ENCODE measurements at regions not wholly inside any gene's neighbourhood (a gene's known extent, or its start where the extent isn't known, plus 50 kb on each side); places are given as distances from the start of the nearest gene placed in this dataset.
"Not testable (repeated sequence)": the region's sequence is repeated elsewhere in the genome, so short reads cannot be mapped to it uniquely, and the experiment has no call there.

GRCh38 chr10:122780391-122780790 is 65.3 kb downstream of the CUZD1 start:
- DNase-seq (ENCODE audit: low read depth) = peak; percentile 3

DNA sequence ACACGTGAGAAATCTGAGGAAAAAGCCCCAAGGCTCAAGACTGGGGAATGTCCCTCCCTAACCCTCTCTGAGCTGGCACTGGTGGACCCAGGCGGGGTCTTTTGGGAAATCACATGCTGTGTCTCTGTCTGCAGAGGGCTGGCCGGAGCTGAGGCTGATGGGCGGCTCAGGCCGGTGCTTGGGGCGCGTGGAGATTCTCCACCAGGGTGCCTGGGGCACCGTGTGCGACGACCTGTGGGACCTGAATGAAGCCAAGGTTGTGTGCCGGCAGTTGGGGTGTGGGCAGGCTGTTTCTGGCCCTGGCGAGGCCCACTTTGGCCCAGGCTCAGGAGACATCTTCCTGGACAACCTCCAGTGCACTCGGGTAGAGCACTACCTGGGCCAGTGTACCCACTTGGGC is 65.7 kb downstream of the CUZD1 start:
- no peak for DNase-seq (ENCODE audit: low read depth)

- DNase-seq (ENCODE audit: low read depth) = no peak
Observed at GRCh38 chr10:122777515-122778059, 68.1 kb downstream of the CUZD1 start.

DNA sequence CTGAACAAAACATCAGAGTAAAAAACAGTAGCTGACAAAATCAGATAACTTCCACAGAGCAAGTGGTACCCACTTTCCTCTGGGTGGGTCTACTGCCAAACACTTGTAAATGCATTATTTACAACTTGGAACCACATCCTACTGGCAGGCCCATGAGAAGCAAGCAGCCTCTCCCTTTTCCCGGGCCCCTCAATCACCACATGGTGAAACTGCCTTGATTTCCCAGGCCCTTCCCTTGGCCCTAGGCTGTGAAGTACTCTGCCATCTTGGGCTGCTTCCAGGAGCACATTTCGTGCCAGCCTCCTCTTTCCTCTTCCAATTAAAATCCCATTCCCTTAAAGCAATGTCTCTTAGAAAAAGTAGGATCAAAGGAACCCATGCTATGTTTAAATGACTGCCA is 71.4 kb downstream of the CUZD1 start:
- no peak for DNase-seq (ENCODE audit: low read depth)

DNA sequence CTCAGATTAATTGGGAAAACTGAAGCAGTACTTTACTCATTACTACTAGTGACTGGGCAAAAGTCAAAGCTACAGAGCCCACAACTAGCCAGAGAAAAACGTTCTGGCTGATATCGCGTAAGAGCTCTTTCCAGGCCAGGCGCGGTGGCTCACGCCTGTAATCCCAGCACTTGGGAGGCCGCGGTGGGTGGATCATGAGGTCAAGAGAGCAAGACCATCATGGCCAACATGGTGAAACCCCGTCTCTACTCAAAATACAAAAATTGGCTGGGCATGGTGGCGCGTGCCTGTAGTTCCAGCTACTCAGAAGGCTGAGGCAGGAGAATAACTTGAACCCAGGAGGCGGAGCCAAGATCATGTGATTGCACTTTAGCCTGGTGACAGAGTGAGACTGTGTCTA is 71.8 kb upstream of the C10orf120 start:
- not testable (repeated sequence) for DNase-seq (ENCODE audit: low read depth)

DNA sequence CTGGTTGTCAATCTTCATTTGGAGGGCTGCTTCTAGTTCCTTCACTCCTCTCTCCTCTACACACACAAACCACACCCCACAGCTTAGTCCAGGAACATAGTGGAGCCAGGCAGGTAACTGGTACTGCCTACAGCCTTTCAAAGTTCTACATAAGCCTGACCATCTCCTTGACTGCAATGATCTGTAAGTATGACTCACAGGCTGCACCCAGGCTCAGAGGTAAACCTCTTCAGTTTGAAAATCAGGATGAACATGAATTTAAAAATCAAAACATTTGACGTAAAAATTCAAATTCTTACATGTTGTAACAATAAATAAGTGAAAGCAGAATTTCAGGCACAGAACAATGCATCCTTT is 68.7 kb upstream of the C10orf120 start:
- no peak for DNase-seq (ENCODE audit: low read depth)

DNA sequence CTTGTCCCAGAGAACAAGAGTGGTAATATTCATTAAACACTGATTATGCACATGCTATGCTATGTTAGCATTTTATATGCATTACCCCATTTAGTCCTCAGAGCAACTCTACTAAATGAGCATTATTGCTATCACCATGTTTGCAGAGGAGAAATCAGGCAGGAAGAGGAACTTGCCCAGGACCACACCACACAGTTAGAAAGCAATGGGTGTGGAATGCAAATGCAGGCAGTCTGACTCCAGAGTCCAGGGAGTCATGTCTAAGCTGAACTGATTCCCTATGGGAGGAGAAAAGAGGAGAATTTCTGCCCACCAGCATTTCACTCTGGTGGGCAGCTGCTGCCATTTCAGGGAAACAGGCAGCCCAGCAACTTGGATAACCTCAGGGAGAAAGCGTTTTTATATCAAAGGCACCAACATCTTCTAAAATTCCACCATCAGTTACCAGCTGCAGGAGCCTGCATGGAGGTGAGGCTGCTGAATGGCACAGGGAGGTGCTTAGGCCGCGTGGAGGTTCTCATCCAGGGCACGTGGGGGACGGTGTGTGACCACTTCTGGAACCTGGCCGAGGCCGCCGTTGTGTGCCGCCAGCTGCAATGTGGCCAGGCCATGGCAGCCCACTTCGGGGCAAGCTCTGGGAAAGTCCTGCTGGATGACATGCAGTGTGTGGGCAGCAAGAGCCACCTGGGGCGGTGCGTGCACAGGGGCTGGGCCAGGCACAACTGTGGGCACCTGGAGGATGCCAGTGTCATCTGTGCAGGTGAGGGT is 68.2 kb upstream of the C10orf120 start:
- no peak for DNase-seq (ENCODE audit: low read depth)

- no peak for DNase-seq (ENCODE audit: low read depth)
Observed at GRCh38 chr10:122765412-122765811, 65.8 kb upstream of the C10orf120 start.

GRCh38 chr10:122756656-122757055 is 57.0 kb upstream of the C10orf120 start:
- no peak for DNase-seq (ENCODE audit: low read depth)

- DNase-seq (ENCODE audit: low read depth) = no peak
Observed at GRCh38 chr10:122754491-122755235, 55.0 kb upstream of the C10orf120 start.

GRCh38 chr10:122749886-122750285 is 50.2 kb upstream of the C10orf120 start:
- DNase-seq (ENCODE audit: low read depth) = no peak

Measured in GM04503 (cell line).